Endometrial microvascular endothelial cells (primary cell): ENCODE measurements at regions not wholly inside any gene's neighbourhood (a gene's known extent, or its start where the extent isn't known, plus 50 kb on each side); places are given as distances from the start of the nearest gene placed in this dataset.
"Not testable (repeated sequence)": the region's sequence is repeated elsewhere in the genome, so short reads cannot be mapped to it uniquely, and the experiment has no call there.

Source experiments
- in situ Hi-C: cut with HindIII; loops from 2 replicates; pipeline ENCODE4 v1.10.0; 2017; ENCODE audit warnings: low sequenced_read_pairs, low pct_unique_long_range_greater_than_20kb; ENCODE audit errors: inconsistent ontology term

GRCh38 chr6:142624978-142625715 lies 319.8 kb downstream of the HIVEP2 start:
- in situ Hi-C loops, result no loop called here

GRCh38 chr6:142627474-142627873 lies 317.5 kb downstream of the HIVEP2 start:
- in situ Hi-C loops, result no loop called here

- in situ Hi-C loops, result no loop called here
These were observed 313.2 kb downstream of the HIVEP2 start for GRCh38 chr6:142631517-142632385.

- in situ Hi-C loops, result no loop called here
These were observed 311.7 kb downstream of the HIVEP2 start for GRCh38 chr6:142633317-142633716.

GRCh38 chr6:142635130-142635529 lies 309.8 kb downstream of the HIVEP2 start:
- in situ Hi-C loops, result no loop called here

GRCh38 chr6:142637624-142638351 lies 307.2 kb downstream of the HIVEP2 start:
- in situ Hi-C loops, result no loop called here

GRCh38 chr6:142642651-142643050 lies 302.3 kb downstream of the HIVEP2 start:
- in situ Hi-C loops, result no loop called here

GRCh38 chr6:142644866-142645265 lies 300.1 kb downstream of the HIVEP2 start:
- in situ Hi-C loops, result no loop called here

GRCh38 chr6:142645663-142646062 lies 299.3 kb downstream of the HIVEP2 start:
- in situ Hi-C loops, result no loop called here

- in situ Hi-C loops, result no loop called here
These were observed 297.4 kb downstream of the HIVEP2 start for GRCh38 chr6:142647449-142648035.

GRCh38 chr6:142648036-142648451 lies 296.9 kb downstream of the HIVEP2 start:
- in situ Hi-C loops, result no loop called here

GRCh38 chr6:142648526-142648925 lies 296.4 kb downstream of the HIVEP2 start:
- in situ Hi-C loops, result no loop called here

- in situ Hi-C loops, result not testable (repeated sequence)
These were observed 295.3 kb downstream of the HIVEP2 start for GRCh38 chr6:142649438-142650234.

GRCh38 chr6:142651384-142651783 lies 293.6 kb downstream of the HIVEP2 start:
- in situ Hi-C loops, result no loop called here

GRCh38 chr6:142653710-142654420 lies 291.1 kb downstream of the HIVEP2 start:
- in situ Hi-C loops, result no loop called here

- in situ Hi-C loops, result no loop called here
These were observed 285.3 kb downstream of the HIVEP2 start for GRCh38 chr6:142659661-142660060.

GRCh38 chr6:142665393-142665792 lies 279.6 kb downstream of the HIVEP2 start:
- in situ Hi-C loops, result no loop called here
